ENCODE measurements at regions not wholly inside any gene's neighbourhood (a gene's known extent, or its start where the extent isn't known, plus 50 kb on each side); places are given as distances from the start of the nearest gene placed in this dataset.

DNA sequence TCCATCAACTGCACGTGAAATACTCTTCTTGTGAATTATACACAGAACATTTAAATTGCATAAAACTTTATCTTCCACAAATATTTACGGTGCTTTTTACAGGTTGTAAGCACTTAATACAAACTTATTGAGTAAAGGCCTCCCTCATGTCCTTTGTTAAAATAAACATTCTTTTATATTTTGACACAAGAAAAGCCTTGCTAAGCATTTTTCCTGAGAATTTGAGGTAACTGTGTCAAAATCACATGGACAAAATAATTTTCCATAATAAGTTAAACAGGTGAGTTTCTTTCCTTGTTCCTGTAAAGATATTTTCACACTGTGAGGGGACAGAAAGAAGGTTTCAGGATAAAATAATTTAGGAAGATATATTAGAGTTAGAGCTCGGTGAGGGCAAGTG, 1317.1 kb upstream of the ZEB2 start:
- TF ChIP-seq, protein P1, sequence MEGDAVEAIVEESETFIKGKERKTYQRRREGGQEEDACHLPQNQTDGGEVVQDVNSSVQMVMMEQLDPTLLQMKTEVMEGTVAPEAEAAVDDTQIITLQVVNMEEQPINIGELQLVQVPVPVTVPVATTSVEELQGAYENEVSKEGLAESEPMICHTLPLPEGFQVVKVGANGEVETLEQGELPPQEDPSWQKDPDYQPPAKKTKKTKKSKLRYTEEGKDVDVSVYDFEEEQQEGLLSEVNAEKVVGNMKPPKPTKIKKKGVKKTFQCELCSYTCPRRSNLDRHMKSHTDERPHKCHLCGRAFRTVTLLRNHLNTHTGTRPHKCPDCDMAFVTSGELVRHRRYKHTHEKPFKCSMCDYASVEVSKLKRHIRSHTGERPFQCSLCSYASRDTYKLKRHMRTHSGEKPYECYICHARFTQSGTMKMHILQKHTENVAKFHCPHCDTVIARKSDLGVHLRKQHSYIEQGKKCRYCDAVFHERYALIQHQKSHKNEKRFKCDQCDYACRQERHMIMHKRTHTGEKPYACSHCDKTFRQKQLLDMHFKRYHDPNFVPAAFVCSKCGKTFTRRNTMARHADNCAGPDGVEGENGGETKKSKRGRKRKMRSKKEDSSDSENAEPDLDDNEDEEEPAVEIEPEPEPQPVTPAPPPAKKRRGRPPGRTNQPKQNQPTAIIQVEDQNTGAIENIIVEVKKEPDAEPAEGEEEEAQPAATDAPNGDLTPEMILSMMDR (IDR thresholded peaks at IDR 0.05): no peak
- no peak for TF ChIP-seq EZH2 (IDR thresholded peaks at IDR 0.05; ENCODE audit: borderline replicate concordance, insufficient read depth, low read depth, low read length, poor library complexity, severe bottlenecking)
